ENCODE measurements at regions not wholly inside any gene's neighbourhood (a gene's known extent, or its start where the extent isn't known, plus 50 kb on each side); places are given as distances from the start of the nearest gene placed in this dataset.
A peak's percentile ranks its signal among the peaks of the same experiment; 100 is the strongest.

DNA sequence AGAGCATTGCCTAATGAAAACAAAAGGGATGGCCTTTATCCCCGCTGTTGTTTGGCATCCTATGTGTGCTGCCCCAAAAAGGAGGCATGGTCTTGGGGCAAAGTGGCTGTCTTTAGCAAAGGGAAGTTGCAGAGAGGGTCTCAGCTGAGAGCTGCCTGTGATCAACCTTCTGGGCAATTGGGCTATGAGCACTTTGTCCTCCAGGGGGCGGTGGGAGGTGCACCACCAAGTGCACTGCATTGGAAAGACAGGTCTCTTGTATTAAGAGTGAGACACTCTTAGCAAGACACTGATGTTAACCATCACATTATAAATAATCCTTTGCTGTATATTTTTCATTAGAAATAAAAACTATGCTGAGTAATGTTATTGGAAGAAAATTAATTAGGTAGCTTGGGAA, 314.8 kb downstream of the POM121L12 start:
- no peaks in the 10 kb centered on the region for H3K79me1 ChIP-seq (ENCODE audit: low read depth, low read length)
- CTCF ChIA-PET (ENCODE audit: partially characterized antibody), result interaction anchor here (0.6 to 2.0 kb wide), 13 partner anchors 10 to 573 kb away, joined by 3 to 18 read pairs (median 3); no protein-coding TSS in a partner anchor
- no peak overlapping the region for H4K91ac ChIP-seq (replicated peaks; ENCODE audit: insufficient read length, low read length)
- TF ChIP-seq RAD21 (IDR thresholded peaks at IDR 0.05 in 1 of 2, conservative IDR thresholded peaks at IDR 0.05 in 1 of 2; ENCODE audit: low read depth in 2 of 2, low read length in 2 of 2) (peak; percentile 68 to 79), GABPA (IDR thresholded peaks at IDR 0.05; ENCODE audit: borderline replicate concordance, insufficient read depth, low read length) (no peak)
- TF ChIP-seq, protein P1, sequence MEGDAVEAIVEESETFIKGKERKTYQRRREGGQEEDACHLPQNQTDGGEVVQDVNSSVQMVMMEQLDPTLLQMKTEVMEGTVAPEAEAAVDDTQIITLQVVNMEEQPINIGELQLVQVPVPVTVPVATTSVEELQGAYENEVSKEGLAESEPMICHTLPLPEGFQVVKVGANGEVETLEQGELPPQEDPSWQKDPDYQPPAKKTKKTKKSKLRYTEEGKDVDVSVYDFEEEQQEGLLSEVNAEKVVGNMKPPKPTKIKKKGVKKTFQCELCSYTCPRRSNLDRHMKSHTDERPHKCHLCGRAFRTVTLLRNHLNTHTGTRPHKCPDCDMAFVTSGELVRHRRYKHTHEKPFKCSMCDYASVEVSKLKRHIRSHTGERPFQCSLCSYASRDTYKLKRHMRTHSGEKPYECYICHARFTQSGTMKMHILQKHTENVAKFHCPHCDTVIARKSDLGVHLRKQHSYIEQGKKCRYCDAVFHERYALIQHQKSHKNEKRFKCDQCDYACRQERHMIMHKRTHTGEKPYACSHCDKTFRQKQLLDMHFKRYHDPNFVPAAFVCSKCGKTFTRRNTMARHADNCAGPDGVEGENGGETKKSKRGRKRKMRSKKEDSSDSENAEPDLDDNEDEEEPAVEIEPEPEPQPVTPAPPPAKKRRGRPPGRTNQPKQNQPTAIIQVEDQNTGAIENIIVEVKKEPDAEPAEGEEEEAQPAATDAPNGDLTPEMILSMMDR (IDR thresholded peaks at IDR 0.05; ENCODE audit: control extremely low read depth in 1 of 3, insufficient read depth in 1 of 3, low read depth in 1 of 3, low read length in 3 of 3), result peak; percentile 86 to 93 (median 88)
- no peak overlapping the region for H2BK15ac ChIP-seq (ENCODE audit: low read length)
- no peaks in the 10 kb centered on the region for H3K4me1 ChIP-seq (replicated peaks in 1 of 4; ENCODE audit: control insufficient read depth in 3 of 4, insufficient read depth in 4 of 4, low read length in 3 of 4)
- no peak overlapping the region for H3K9ac ChIP-seq (replicated peaks in 1 of 4; ENCODE audit: extremely low read depth in 1 of 4, low read depth in 3 of 4, low read length in 3 of 4)
- no peak overlapping the region for H3K18ac ChIP-seq (ENCODE audit: extremely low read depth, low read length)
- no peaks in the 10 kb centered on the region for H4K20me1 ChIP-seq (replicated peaks in 1 of 2; ENCODE audit: control insufficient read depth in 1 of 2, insufficient read depth in 2 of 2, low read length in 2 of 2)
- H3K4ac ChIP-seq (replicated peaks; ENCODE audit: insufficient read length, low read depth, low read length), result no peak overlapping the region
- H3K56ac ChIP-seq (replicated peaks; ENCODE audit: insufficient read length, low read depth, low read length), result no peak overlapping the region
- H3K4me2 ChIP-seq (ENCODE audit: insufficient read depth in 1 of 2, low read depth in 2 of 2, low read length in 2 of 2), result no peak overlapping the region
- H3K4me3 ChIP-seq (ENCODE audit: extremely low read depth in 1 of 4, insufficient read depth in 2 of 4, low read depth in 3 of 4, low read length in 4 of 4), result no peak overlapping the region
- DNase-seq (ENCODE audit: low read depth in 1 of 2, low spot score in 2 of 2) (peak; percentile 41 to 90), FAIRE-seq (no peak)
- POLR2A ChIA-PET (ENCODE audit: partially characterized antibody), result interaction anchor here (0.6 kb wide), 1 partner anchor 113 kb away, joined by 3 read pairs; no protein-coding TSS in a partner anchor
- peak overlapping the region; percentile 98; the same call in 1 of the 2 replicates for H2AFZ ChIP-seq (ENCODE audit: low read length)
- no peak overlapping the region for H2BK20ac ChIP-seq (ENCODE audit: low read length)
- no peak overlapping the region for H4K5ac ChIP-seq (ENCODE audit: insufficient read length, low read depth, low read length)
- H3K36me3 ChIP-seq (ENCODE audit: control insufficient read depth in 2 of 4, insufficient read depth in 4 of 4, low read length in 3 of 4), result no peaks in the 10 kb centered on the region
- no peak overlapping the region for H4K8ac ChIP-seq (ENCODE audit: extremely low read depth, insufficient read depth, low read length)
- 26% methylated on average over 2 of the region's 2 CpGs; no CpG with 5 or more reads in 1 of the 2 experiments for WGBS, 2 experiments (ENCODE audit: extremely low coverage in 1 of 2, insufficient coverage in 1 of 2, insufficient read length in 1 of 2, insufficient replicate concordance in 2 of 2, low coverage in 1 of 2, low lambda C conversion rate in 2 of 2, missing lambda C conversion rate in 1 of 2)
- H3K23me2 ChIP-seq (ENCODE audit: low read depth, low read length), result no peaks in the 10 kb centered on the region
- H2BK5ac ChIP-seq (ENCODE audit: low read depth, low read length), result no peak overlapping the region
- no peaks in the 10 kb centered on the region for H3K79me2 ChIP-seq (ENCODE audit: control insufficient read depth in 1 of 2, insufficient read depth in 2 of 2, low read length in 2 of 2)
- no peak overlapping the region for H3K23ac ChIP-seq (ENCODE audit: insufficient read length)
- no peak overlapping the region for H2BK12ac ChIP-seq (ENCODE audit: low read depth, low read length)
- no peaks in the 10 kb centered on the region for H3K27me3 ChIP-seq (replicated peaks in 1 of 4; ENCODE audit: control insufficient read depth in 3 of 4, extremely low read depth in 1 of 4, insufficient read depth in 3 of 4, low read length in 3 of 4)
- no peak overlapping the region for H2BK120ac ChIP-seq (replicated peaks; ENCODE audit: low read depth, low read length)
- no peak overlapping the region for H3K27ac ChIP-seq (ENCODE audit: low read depth, low read length)
- no peaks in the 10 kb centered on the region for H3K9me3 ChIP-seq (ENCODE audit: insufficient read depth in 2 of 2, low read depth in 1 of 2, low read length in 1 of 2)
- no peak overlapping the region for H3K14ac ChIP-seq (ENCODE audit: insufficient read length)
- no peak overlapping the region for H2AK5ac ChIP-seq (ENCODE audit: low read depth, low read length)

All from H1 (cell line).